K562 (cell line): ENCODE measurements at regions not wholly inside any gene's neighbourhood (a gene's known extent, or its start where the extent isn't known, plus 50 kb on each side); places are given as distances from the start of the nearest gene placed in this dataset.

ENCODE experiments used
- ATAC-seq: fragments of 200-7000 bp; cut with Tn5 transposase; 3 replicates; pipeline ENCODE4 v1.9.1; 2020; ENCODE audit warnings: moderate library complexity
- BruUV-seq: library from RNA; stranded (reverse); fragments of 400-500 nt; replicated peaks from 2 replicates; lab custom pipeline; 2021; lab: Mats Ljungman, UMichigan
- CTCF ChIA-PET: fragments of 300-600 bp; formaldehyde crosslinking; extraction: SDS; loops from one replicate; lab custom pipeline; 2021; ENCODE audit warnings: low intra/inter-chr PET ratio; lab: Yijun Ruan, JAX
- POLR2A ChIA-PET: fragments of 300-600, 350-650 bp; sonication (Branson Sonifier 250); formaldehyde crosslinking; extraction: SDS; loops from one replicate; lab custom pipeline; 2021; ENCODE audit warnings: antibody characterized with exemption, inconsistent platforms; lab: Yijun Ruan, JAX
- DNase-seq, 4 experiments: peaks; one replicate each; pipeline versions ENCODE4 v3.0.0 to v3.0.0-alpha.2; 2011 to 2018; ENCODE audit warnings: low spot score in 3 of 4, mixed read lengths in 3 of 4; ENCODE audit errors: extremely low read depth in 1 of 4
- FAIRE-seq: peaks from 2 replicates; lab custom pipeline; 2011; peaks lifted over from hg19 to GRCh38; lab: Jason Lieb, UNC
- H2AFZ ChIP-seq: 2 replicates; pipeline ENCODE4 v1.6.0; 2011; ENCODE audit warnings: low read depth, low read length, control low read depth, inconsistent platforms
- H3K27ac ChIP-seq: fragments of 200-600 bp; 3 replicates; pipeline ENCODE4 v1.8.0; 2011; ENCODE audit warnings: low read depth, mild to moderate bottlenecking, control low read depth, inconsistent platforms, low read length, moderate library complexity, mixed read lengths; ENCODE audit errors: extremely low read depth
- H3K27me3 ChIP-seq, 2 experiments: fragments of 300-600 bp in 1 of 2; 2 replicates in 1 of 2; 3 replicates in 1 of 2; pipeline versions ENCODE4 v1.6.0 to v1.8.0; 2011; ENCODE audit warnings: inconsistent platforms in 2 of 2, low read length in 2 of 2, mild to moderate bottlenecking in 1 of 2, mixed read lengths in 1 of 2, moderate library complexity in 1 of 2; ENCODE audit not compliant: control insufficient read depth in 2 of 2, insufficient read depth in 2 of 2
- H3K36me3 ChIP-seq: fragments of 300-600 bp; 3 replicates; pipeline ENCODE4 v1.8.0; 2011; ENCODE audit warnings: mild to moderate bottlenecking, low read length, inconsistent platforms; ENCODE audit not compliant: control insufficient read depth, insufficient read depth
- H3K4me1 ChIP-seq, 2 experiments: fragments of 200-600 bp in 1 of 2; replicated peaks in 1 of 2; 2 replicates in 1 of 2; 3 replicates in 1 of 2; pipeline versions ENCODE4 v1.5.1 to v1.8.0; 2011; ENCODE audit warnings: inconsistent platforms in 2 of 2, low read length in 2 of 2, mild to moderate bottlenecking in 1 of 2, mixed read lengths in 1 of 2, moderate library complexity in 1 of 2; ENCODE audit not compliant: control insufficient read depth in 2 of 2, insufficient read depth in 2 of 2
- H3K4me2 ChIP-seq: 2 replicates; pipeline ENCODE4 v1.6.1; 2011; ENCODE audit warnings: low read length, control low read depth, inconsistent platforms, mixed read lengths; ENCODE audit not compliant: insufficient read depth
- H3K4me3 ChIP-seq: fragments of 200-600 bp; sonication (generic), shearing (Covaris generic); 2 replicates; pipeline ENCODE4 v1.5.1; 2016; ENCODE audit warnings: control low read depth, inconsistent platforms
- H3K79me2 ChIP-seq: fragments of 200-600 bp; 3 replicates; pipeline ENCODE4 v1.8.0; 2011; ENCODE audit warnings: low read length, inconsistent platforms; ENCODE audit not compliant: control insufficient read depth, insufficient read depth
- H3K9ac ChIP-seq, 2 experiments: 2 replicates each; pipeline versions ENCODE4 v1.6.0 to v1.6.1; 2011; ENCODE audit warnings: low read depth in 2 of 2, low read length in 2 of 2, control low read depth in 1 of 2, inconsistent platforms in 1 of 2, mild to moderate bottlenecking in 1 of 2, mixed read lengths in 1 of 2; ENCODE audit not compliant: insufficient read depth in 1 of 2
- H3K9me1 ChIP-seq: one replicate; pipeline ENCODE4 v1.6.0; 2011; ENCODE audit warnings: inconsistent platforms, mild to moderate bottlenecking, low read length, moderate library complexity; ENCODE audit not compliant: control insufficient read depth, insufficient read depth
- H3K9me3 ChIP-seq: replicated peaks from 2 replicates; pipeline ENCODE4 v1.5.1; 2011; ENCODE audit warnings: low read depth, low read length, inconsistent platforms; ENCODE audit not compliant: control insufficient read depth, insufficient read depth
- H4K20me1 ChIP-seq: replicated peaks from 2 replicates; pipeline ENCODE4 v1.6.1; 2011; ENCODE audit warnings: low read length, inconsistent platforms, mixed read lengths; ENCODE audit not compliant: control insufficient read depth, insufficient read depth
- ATF7 ChIP-seq: fragments of 450-650 bp; IDR thresholded peaks from 2 replicates; pipeline ENCODE4 v1.7.1; 2014; ENCODE audit warnings: mild to moderate bottlenecking, moderate library complexity
- JUNB ChIP-seq: fragments of 450-650 bp; formaldehyde crosslinking; conservative IDR thresholded peaks from 2 replicates; pipeline ENCODE4 v1.4.0; 2020; ENCODE audit warnings: mild to moderate bottlenecking
- PHB2 ChIP-seq: fragments of 450-650 bp; IDR thresholded peaks from 2 replicates; pipeline ENCODE4 v1.6.1; 2017; ENCODE audit warnings: low read depth
- PHTF2 ChIP-seq: fragments of 250-450 bp; sonication (Bioruptor Pico); IDR thresholded peaks from 2 replicates; pipeline ENCODE4 v1.5.0; 2021; ENCODE audit warnings: mild to moderate bottlenecking
- PML ChIP-seq: IDR thresholded peaks from 2 replicates; pipeline ENCODE4 v1.6.1; 2012; ENCODE audit warnings: low read length, inconsistent platforms
- SAFB2 ChIP-seq: fragments of 200-400 bp; formaldehyde crosslinking; IDR thresholded peaks from 2 replicates; pipeline ENCODE4 v1.6.1; 2018; ENCODE audit warnings: borderline replicate concordance, low read length, low read depth, moderate library complexity; ENCODE audit not compliant: severe bottlenecking
- SIX5 ChIP-seq, 2 experiments: IDR thresholded peaks; 2 replicates each; pipeline ENCODE4 v1.6.1; 2011; ENCODE audit warnings: low read length in 2 of 2, borderline replicate concordance in 1 of 2, low read depth in 1 of 2, mild to moderate bottlenecking in 1 of 2, moderate library complexity in 1 of 2; ENCODE audit not compliant: insufficient read depth in 1 of 2
- SMAD3 ChIP-seq: fragments of 450-650 bp; formaldehyde crosslinking; conservative IDR thresholded peaks from 2 replicates; pipeline ENCODE4 v1.4.0; 2020; ENCODE audit warnings: mild to moderate bottlenecking
- STAG1 ChIP-seq: sonication (generic); formaldehyde crosslinking; IDR thresholded peaks from 2 replicates; pipeline ENCODE4 v1.5.0; 2020; ENCODE audit warnings: missing genetic modification reagents, borderline replicate concordance
- TBL1XR1 ChIP-seq, 2 experiments: IDR thresholded peaks; 2 replicates each; pipeline ENCODE4 v1.6.1; 2012; ENCODE audit warnings: improper control_type of control experiment in 2 of 2, low read length in 2 of 2, mild to moderate bottlenecking in 1 of 2
- ZNF79 ChIP-seq: fragments of 250-450 bp; sonication (Bioruptor Pico); IDR thresholded peaks from 2 replicates; pipeline ENCODE4 v1.4.0; 2020; ENCODE audit warnings: low read depth, mild to moderate bottlenecking, moderate library complexity
- WGBS: fragments of 100-300 bp; shearing (Covaris generic); methylation state at CpG from one replicate; pipeline ENCODE4 v1.1.6; 2016; ENCODE audit warnings: low coverage, mixed read lengths; ENCODE audit not compliant: insufficient coverage; ENCODE audit errors: missing lambda C conversion rate; 5-methylcytosine and 5-hydroxymethylcytosine counted together
- in situ Hi-C: fragments of 300-500 bp; cut with MboI; formaldehyde crosslinking; loops from 4 replicates; pipeline ENCODE4 v1.15.0; 2018; ENCODE audit warnings: inconsistent platforms, mixed read lengths
- intact Hi-C: fragments of 100-400 bp; cut with micrococcal nuclease; formaldehyde crosslinking; loops from 2 replicates; pipeline ENCODE4 v1.14.2; 2022
- TF ChIP-seq, protein P1 (sequence below): fragments of 450-650 bp; IDR thresholded peaks from 2 replicates; pipeline ENCODE4 v1.6.1; 2017; ENCODE audit warnings: mild to moderate bottlenecking, moderate library complexity

DNA sequence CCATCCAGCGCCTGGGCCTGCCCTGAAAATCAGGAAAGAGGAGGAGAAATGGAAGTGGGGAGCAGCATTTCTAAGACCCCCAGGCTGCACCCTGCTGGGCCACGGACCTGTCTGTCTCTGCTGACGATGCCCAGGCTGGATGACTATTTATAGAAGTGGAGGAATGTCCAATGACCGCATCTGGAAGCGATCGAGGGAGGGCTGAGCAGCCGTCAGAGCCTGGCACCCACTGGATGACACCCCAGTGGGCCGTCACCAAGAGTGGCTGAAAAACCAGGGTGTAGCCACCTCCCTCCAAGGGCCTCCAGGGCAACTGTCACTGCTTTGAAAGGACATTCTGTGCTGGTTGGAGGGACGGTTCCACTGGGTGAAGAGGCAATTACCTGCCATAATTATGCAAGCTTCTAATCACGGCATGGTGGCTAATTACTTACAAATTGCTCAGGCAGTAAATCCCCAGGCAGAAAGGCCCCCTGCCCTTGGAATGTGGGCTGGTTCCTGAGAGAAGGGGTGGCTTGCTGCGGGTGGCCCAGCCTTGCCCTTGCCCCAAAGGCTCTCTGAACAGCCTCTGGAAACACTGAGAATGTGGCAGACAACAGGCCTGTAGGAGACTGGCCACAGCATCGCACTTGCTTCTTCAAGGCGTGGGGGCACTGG lies 332.1 kb downstream of the C16orf95 start:
- no peaks in the 10 kb centered on the region for H3K79me2 ChIP-seq
- H3K9ac ChIP-seq, result no peak overlapping the region; a peak in 1 of 4 replicates
- no peak for FAIRE-seq
- 6% methylated on average over 13 of the region's 13 CpGs for WGBS
- H2AFZ ChIP-seq, result no peak overlapping the region
- H3K27ac ChIP-seq, result no peak overlapping the region
- no peaks in the 10 kb centered on the region for H4K20me1 ChIP-seq
- no peaks in the 10 kb centered on the region for H3K9me1 ChIP-seq
- H3K27me3 ChIP-seq, result peaks cover 0 to 27% of the 10 kb centered on the region in 2 experiments; a peak in 3 of 5 replicates
- no peak overlapping the region for H3K4me2 ChIP-seq
- no peak for DNase-seq
- in situ Hi-C loops, result no loop called here
- peaks cover 0 to 3% of the 10 kb centered on the region in 2 experiments; a peak in 1 of 5 replicates for H3K4me1 ChIP-seq
- BruUV-seq, result no TSS peak
- CTCF ChIA-PET, result no interaction called here
- no peak for ATAC-seq
- no peak for TF ChIP-seq PHB2
- no peak for TF ChIP-seq PHTF2
- no peak for TF ChIP-seq TBL1XR1 (IDR thresholded peaks at IDR 0.05; ENCODE audit: low read length in 2 of 2)
- no peak for TF ChIP-seq PML
- TF ChIP-seq JUNB (CRISPR knock-in tag), result no peak
- TF ChIP-seq SMAD3 (CRISPR knock-in tag), result no peak
- no peak for TF ChIP-seq STAG1
- no peak for TF ChIP-seq SAFB2
- no peak for TF ChIP-seq ATF7
- no peak for TF ChIP-seq SIX5 (IDR thresholded peaks at IDR 0.05; ENCODE audit: borderline replicate concordance in 1 of 2, insufficient read depth in 1 of 2, low read depth in 1 of 2, low read length in 2 of 2)
- TF ChIP-seq, protein P1, sequence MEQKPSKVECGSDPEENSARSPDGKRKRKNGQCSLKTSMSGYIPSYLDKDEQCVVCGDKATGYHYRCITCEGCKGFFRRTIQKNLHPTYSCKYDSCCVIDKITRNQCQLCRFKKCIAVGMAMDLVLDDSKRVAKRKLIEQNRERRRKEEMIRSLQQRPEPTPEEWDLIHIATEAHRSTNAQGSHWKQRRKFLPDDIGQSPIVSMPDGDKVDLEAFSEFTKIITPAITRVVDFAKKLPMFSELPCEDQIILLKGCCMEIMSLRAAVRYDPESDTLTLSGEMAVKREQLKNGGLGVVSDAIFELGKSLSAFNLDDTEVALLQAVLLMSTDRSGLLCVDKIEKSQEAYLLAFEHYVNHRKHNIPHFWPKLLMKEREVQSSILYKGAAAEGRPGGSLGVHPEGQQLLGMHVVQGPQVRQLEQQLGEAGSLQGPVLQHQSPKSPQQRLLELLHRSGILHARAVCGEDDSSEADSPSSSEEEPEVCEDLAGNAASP, result no peak
- no peak for TF ChIP-seq ZNF79 (CRISPR knock-in tag)
- TF ChIP-seq, all 486 proteins: peak for 0
- Histone ChIP-seq H3K4me3 (no peak overlapping the region), H3K9me3 (no peaks in the 10 kb centered on the region), H3K36me3 (no peaks in the 10 kb centered on the region)
- intact Hi-C loops, result no loop called here
- POLR2A ChIA-PET, result interaction anchor here (0.5 kb wide), 1 partner anchor 350 kb away, joined by 3 read pairs; no protein-coding TSS in a partner anchor
